NB4 (cell line): ENCODE measurements at regions not wholly inside any gene's neighbourhood (a gene's known extent, or its start where the extent isn't known, plus 50 kb on each side); places are given as distances from the start of the nearest gene placed in this dataset.

Experiments
- CTCF ChIP-seq: IDR thresholded peaks from one replicate; pipeline ENCODE4 v1.5.1; 2012; ENCODE audit warnings: low read depth, low read length
- MAX ChIP-seq: IDR thresholded peaks from 2 replicates; pipeline ENCODE4 v1.6.1; 2011; ENCODE audit warnings: low read depth, low read length
- MYC ChIP-seq: IDR thresholded peaks from 2 replicates; pipeline ENCODE4 v1.6.1; 2011; ENCODE audit warnings: low read depth, low read length
- POLR2A ChIP-seq: IDR thresholded peaks from 2 replicates; pipeline ENCODE4 v1.6.1; 2011; ENCODE audit warnings: mild to moderate bottlenecking; ENCODE audit not compliant: insufficient read length; ENCODE audit errors: extremely low read depth

- TF ChIP-seq CTCF (no peak), POLR2A (no peak), MAX (no peak), MYC (no peak)
These were observed 133.7 kb upstream of the HS3ST3A1 start for GRCh38 chr17:13735444-13735843.
